GM19043 (cell line): ENCODE measurements at regions not wholly inside any gene's neighbourhood (a gene's known extent, or its start where the extent isn't known, plus 50 kb on each side); places are given as distances from the start of the nearest gene placed in this dataset.

Source experiments
- ATAC-seq: cut with Tn5 transposase; IDR thresholded peaks from one replicate; pipeline ENCODE4 v1.9.1; 2021; ENCODE audit warnings: low read depth; ENCODE audit not compliant: unreplicated experiment

GRCh38 chr2:176638167-176639015 lies 369.1 kb downstream of the MTX2 start:
- ATAC-seq = peak; percentile 84

GRCh38 chr2:176639016-176639343 lies 369.7 kb downstream of the MTX2 start:
- ATAC-seq = no peak

- no peak for ATAC-seq
Measured at GRCh38 chr2:176639671-176640070, 370.4 kb downstream of the MTX2 start.

GRCh38 chr2:176641436-176641835 lies 372.2 kb downstream of the MTX2 start:
- no peak for ATAC-seq

GRCh38 chr2:176642074-176642473 lies 372.8 kb downstream of the MTX2 start:
- no peak for ATAC-seq

GRCh38 chr2:176643646-176644045 lies 374.4 kb downstream of the MTX2 start:
- ATAC-seq = no peak

- ATAC-seq = no peak
Measured at GRCh38 chr2:176645494-176645893, 376.3 kb downstream of the MTX2 start.

GRCh38 chr2:176646033-176646615 lies 376.9 kb downstream of the MTX2 start:
- ATAC-seq = no peak

GRCh38 chr2:176647325-176648165 lies 378.3 kb downstream of the MTX2 start:
- ATAC-seq = no peak

GRCh38 chr2:176648700-176649297 lies 379.6 kb downstream of the MTX2 start:
- ATAC-seq = no peak

- ATAC-seq = no peak
Measured at GRCh38 chr2:176650104-176650837, 381.0 kb downstream of the MTX2 start.

GRCh38 chr2:176650838-176651555 lies 381.8 kb downstream of the MTX2 start:
- ATAC-seq = no peak

- peak; percentile 70 for ATAC-seq
Measured at GRCh38 chr2:176652300-176653182, 383.3 kb downstream of the MTX2 start.

- peak; percentile 79 for ATAC-seq
Measured at GRCh38 chr2:176653479-176654443, 384.5 kb downstream of the MTX2 start.

GRCh38 chr2:176656038-176656775 lies 387.0 kb downstream of the MTX2 start:
- no peak for ATAC-seq

- ATAC-seq = no peak
Measured at GRCh38 chr2:176656776-176657140, 387.5 kb downstream of the MTX2 start.

- ATAC-seq = no peak
Measured at GRCh38 chr2:176657393-176657792, 388.2 kb downstream of the MTX2 start.
